Neural cell (in vitro differentiated cells): ENCODE measurements at regions not wholly inside any gene's neighbourhood (a gene's known extent, or its start where the extent isn't known, plus 50 kb on each side); places are given as distances from the start of the nearest gene placed in this dataset.

Source experiments
- H2AFZ ChIP-seq: fragments of 200-600, 300-800 bp; sonication (generic), shearing (Covaris generic); 2 replicates; pipeline ENCODE4 v1.6.0; 2014; ENCODE audit warnings: low read depth, mild to moderate bottlenecking, antibody characterized with exemption, low read length, moderate library complexity
- H3F3A ChIP-seq: fragments of 200-600 bp; shearing (Covaris generic); 2 replicates; pipeline ENCODE4 v1.6.1; 2016; ENCODE audit warnings: mild to moderate bottlenecking, moderate library complexity, mixed read lengths, antibody characterized with exemption, low read length; ENCODE audit not compliant: insufficient read depth, poor library complexity, severe bottlenecking
- H3K27ac ChIP-seq: fragments of 200-600, 300-800 bp; sonication (generic), shearing (Covaris generic); 2 replicates; pipeline ENCODE4 v1.5.1; 2014; ENCODE audit warnings: mild to moderate bottlenecking, low read length, moderate library complexity
- H3K27me3 ChIP-seq: fragments of 300-800, 200-600 bp; sonication (generic), shearing (Covaris generic); 2 replicates; pipeline ENCODE4 v1.6.0; 2014; ENCODE audit warnings: mild to moderate bottlenecking, low read depth, low read length, moderate library complexity; ENCODE audit not compliant: insufficient read depth
- H3K36me3 ChIP-seq: fragments of 300-800, 200-600 bp; sonication (generic), shearing (Covaris generic); 2 replicates; pipeline ENCODE4 v1.5.1; 2014; ENCODE audit warnings: mild to moderate bottlenecking, antibody characterized with exemption, low read length, moderate library complexity; ENCODE audit not compliant: insufficient read depth
- H3K4me2 ChIP-seq: fragments of 300-800, 200-600 bp; sonication (generic), shearing (Covaris generic); 2 replicates; pipeline ENCODE4 v1.6.0; 2014; ENCODE audit warnings: mild to moderate bottlenecking, low read length
- H3K4me3 ChIP-seq: fragments of 300-800, 200-600 bp; sonication (generic), shearing (Covaris generic); 2 replicates; pipeline ENCODE4 v1.5.1; 2014; ENCODE audit warnings: mild to moderate bottlenecking, low read length, moderate library complexity
- H3K79me2 ChIP-seq: fragments of 200-600 bp; shearing (Covaris generic); replicated peaks from 2 replicates; pipeline ENCODE4 v1.6.0; 2014; ENCODE audit warnings: mild to moderate bottlenecking, low read length, moderate library complexity; ENCODE audit not compliant: insufficient read depth
- H3K9ac ChIP-seq: fragments of 300-800, 200-600 bp; sonication (generic), shearing (Covaris generic); 2 replicates; pipeline ENCODE4 v1.6.1; 2016; ENCODE audit warnings: mild to moderate bottlenecking, low read length, mixed read lengths
- H3K9me2 ChIP-seq: fragments of 200-600 bp; shearing (Covaris generic); 2 replicates; pipeline ENCODE4 v1.6.1; 2016; ENCODE audit warnings: mild to moderate bottlenecking, low read length, mixed read lengths; ENCODE audit not compliant: insufficient read depth
- H3K9me3 ChIP-seq: fragments of 200-600, 300-800 bp; sonication (generic), shearing (Covaris generic); 2 replicates; pipeline ENCODE4 v1.6.1; 2016; ENCODE audit warnings: mild to moderate bottlenecking, mixed run types, low read length, moderate library complexity, mixed read lengths
- H4K20me1 ChIP-seq: fragments of 200-600 bp; shearing (Covaris generic); 2 replicates; pipeline ENCODE4 v1.6.1; 2016; ENCODE audit warnings: mild to moderate bottlenecking, mixed run types; ENCODE audit not compliant: insufficient read depth
- EP300 ChIP-seq: fragments of 450-650 bp; conservative IDR thresholded peaks from 2 replicates; pipeline ENCODE4 v1.6.1; 2014; ENCODE audit warnings: antibody characterized with exemption, mild to moderate bottlenecking, moderate library complexity; ENCODE audit not compliant: poor library complexity, severe bottlenecking
- EZH2 ChIP-seq: fragments of 200-600, 300-800 bp; shearing (Covaris generic), sonication (generic); IDR thresholded peaks from 2 replicates; pipeline ENCODE4 v1.6.1; 2014; ENCODE audit warnings: antibody characterized with exemption, low read length, borderline replicate concordance, mild to moderate bottlenecking; ENCODE audit not compliant: insufficient read depth, poor library complexity, severe bottlenecking
- MXI1 ChIP-seq: fragments of 450-650 bp; conservative IDR thresholded peaks from 2 replicates; pipeline ENCODE4 v1.6.1; 2014; ENCODE audit warnings: antibody characterized with exemption, mild to moderate bottlenecking; ENCODE audit not compliant: poor library complexity, severe bottlenecking
- POLR2AphosphoS5 ChIP-seq: IDR thresholded peaks from 2 replicates; pipeline ENCODE4 v1.6.1; 2012
- RAD21 ChIP-seq: fragments of 450-650 bp; conservative IDR thresholded peaks from 2 replicates; pipeline ENCODE4 v1.6.1; 2014; ENCODE audit warnings: antibody characterized with exemption, mild to moderate bottlenecking, moderate library complexity
- REST ChIP-seq: IDR thresholded peaks from 2 replicates; pipeline ENCODE4 v1.6.1; 2012; ENCODE audit warnings: borderline replicate concordance
- SMC3 ChIP-seq: fragments of 450-650 bp; conservative IDR thresholded peaks from 2 replicates; pipeline ENCODE4 v1.6.1; 2014; ENCODE audit warnings: antibody characterized with exemption, mild to moderate bottlenecking, moderate library complexity; ENCODE audit not compliant: poor library complexity
- TAF1 ChIP-seq: IDR thresholded peaks from 2 replicates; pipeline ENCODE4 v1.6.1; 2012; ENCODE audit warnings: low read depth
- TF ChIP-seq, protein P1 (sequence below): fragments of 450-650 bp; IDR thresholded peaks from 2 replicates; pipeline ENCODE4 v1.5.1; 2014; ENCODE audit warnings: antibody characterized with exemption, mild to moderate bottlenecking, moderate library complexity; ENCODE audit not compliant: poor library complexity, severe bottlenecking

DNA sequence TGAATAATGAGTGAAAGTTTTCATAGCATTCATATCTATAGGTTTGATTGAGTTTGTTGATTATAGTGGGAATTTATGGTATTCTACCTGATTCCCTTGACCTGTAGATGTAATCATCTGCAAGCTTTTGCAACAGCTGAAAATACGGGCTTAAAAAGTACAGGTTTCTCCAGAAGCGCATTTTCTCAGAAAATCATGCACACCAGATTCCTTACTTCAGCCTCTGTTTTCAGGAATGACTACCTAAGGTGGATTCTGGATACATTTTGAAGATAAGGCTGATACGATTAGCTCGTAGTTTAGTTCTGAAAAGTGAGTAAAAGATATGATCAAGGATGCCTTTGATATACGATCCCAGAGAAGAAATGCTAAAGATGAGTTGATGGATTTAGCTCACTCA, 694.8 kb upstream of the CDH10 start:
- Histone ChIP-seq H3K36me3 (no peaks in the 10 kb centered on the region), H3K9ac (no peak overlapping the region), H3K9me3 (no peaks in the 10 kb centered on the region), H3F3A (no peaks in the 10 kb centered on the region), H3K27me3 (no peaks in the 10 kb centered on the region), H4K20me1 (no peaks in the 10 kb centered on the region), H3K9me2 (no peaks in the 10 kb centered on the region), H2AFZ (no peak overlapping the region), H3K4me3 (no peak overlapping the region), H3K4me2 (no peak overlapping the region), H3K27ac (no peak overlapping the region), H3K79me2 (no peaks in the 10 kb centered on the region)
- TF ChIP-seq MXI1 (no peak), POLR2AphosphoS5 (no peak), EZH2 (no peak), RAD21 (no peak), SMC3 (no peak)
- TF ChIP-seq, protein P1, sequence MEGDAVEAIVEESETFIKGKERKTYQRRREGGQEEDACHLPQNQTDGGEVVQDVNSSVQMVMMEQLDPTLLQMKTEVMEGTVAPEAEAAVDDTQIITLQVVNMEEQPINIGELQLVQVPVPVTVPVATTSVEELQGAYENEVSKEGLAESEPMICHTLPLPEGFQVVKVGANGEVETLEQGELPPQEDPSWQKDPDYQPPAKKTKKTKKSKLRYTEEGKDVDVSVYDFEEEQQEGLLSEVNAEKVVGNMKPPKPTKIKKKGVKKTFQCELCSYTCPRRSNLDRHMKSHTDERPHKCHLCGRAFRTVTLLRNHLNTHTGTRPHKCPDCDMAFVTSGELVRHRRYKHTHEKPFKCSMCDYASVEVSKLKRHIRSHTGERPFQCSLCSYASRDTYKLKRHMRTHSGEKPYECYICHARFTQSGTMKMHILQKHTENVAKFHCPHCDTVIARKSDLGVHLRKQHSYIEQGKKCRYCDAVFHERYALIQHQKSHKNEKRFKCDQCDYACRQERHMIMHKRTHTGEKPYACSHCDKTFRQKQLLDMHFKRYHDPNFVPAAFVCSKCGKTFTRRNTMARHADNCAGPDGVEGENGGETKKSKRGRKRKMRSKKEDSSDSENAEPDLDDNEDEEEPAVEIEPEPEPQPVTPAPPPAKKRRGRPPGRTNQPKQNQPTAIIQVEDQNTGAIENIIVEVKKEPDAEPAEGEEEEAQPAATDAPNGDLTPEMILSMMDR: no peak

DNA sequence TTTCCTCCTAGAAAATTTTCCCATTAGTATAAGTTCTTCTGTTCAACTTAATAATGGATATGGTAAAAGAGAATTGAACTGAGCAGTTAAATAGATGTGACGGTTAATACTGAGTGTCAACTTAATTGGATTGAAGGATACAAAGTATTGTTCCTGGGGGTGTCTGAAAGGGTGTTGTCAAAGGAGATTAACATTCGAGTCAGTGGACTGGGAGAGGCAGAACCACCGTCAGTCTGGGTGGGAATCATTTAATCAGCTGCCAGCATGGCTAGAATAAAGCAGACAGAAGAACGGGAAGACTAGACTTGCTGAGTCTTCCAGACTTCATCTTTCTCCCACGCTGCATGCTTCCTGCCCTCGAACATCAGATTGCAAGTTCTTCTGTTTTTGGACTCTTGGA, 689.6 kb upstream of the CDH10 start:
- Histone ChIP-seq H3K4me2 (no peak overlapping the region), H3K9me3 (no peaks in the 10 kb centered on the region), H3K9ac (no peak overlapping the region), H3F3A (no peaks in the 10 kb centered on the region), H4K20me1 (no peaks in the 10 kb centered on the region), H2AFZ (no peak overlapping the region), H3K4me3 (no peak overlapping the region), H3K27ac (no peak overlapping the region), H3K36me3 (no peaks in the 10 kb centered on the region), H3K27me3 (no peaks in the 10 kb centered on the region), H3K79me2 (no peaks in the 10 kb centered on the region), H3K9me2 (no peaks in the 10 kb centered on the region)
- no peak for TF ChIP-seq RAD21
- no peak for TF ChIP-seq TAF1
- no peak for TF ChIP-seq SMC3
- no peak for TF ChIP-seq POLR2AphosphoS5
- TF ChIP-seq MXI1: no peak
- no peak for TF ChIP-seq EP300
- TF ChIP-seq REST: no peak
- no peak for TF ChIP-seq EZH2
- TF ChIP-seq, protein P1: no peak
